ENCODE measurements at regions not wholly inside any gene's neighbourhood (a gene's known extent, or its start where the extent isn't known, plus 50 kb on each side); places are given as distances from the start of the nearest gene placed in this dataset.

DNA sequence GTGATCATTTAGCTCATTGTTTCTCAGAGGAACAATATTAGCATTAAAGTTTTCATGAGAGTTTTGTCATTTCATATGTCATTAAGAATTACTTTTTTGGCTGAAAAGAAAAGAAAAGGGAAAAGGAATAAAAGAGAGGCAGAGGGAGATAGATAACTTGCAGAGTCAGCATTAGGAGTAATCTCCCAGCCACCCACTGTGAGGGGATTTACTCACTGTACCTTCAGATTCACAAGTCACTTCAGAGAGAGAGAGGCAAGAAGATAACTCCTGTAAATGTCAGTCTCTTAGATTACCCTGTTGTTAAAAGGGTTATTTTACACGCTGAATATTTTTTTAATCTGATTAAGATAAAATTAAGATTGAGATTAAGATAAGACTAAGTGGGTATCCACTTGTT is 125.2 kb downstream of the POU4F1 start:
- no peaks in the 10 kb centered on the region for H3K9me2 ChIP-seq (replicated peaks; ENCODE audit: low read depth, low read length)
- no peak overlapping the region for H2AFZ ChIP-seq (ENCODE audit: low read length)
- H4K20me1 ChIP-seq (ENCODE audit: insufficient read depth, low read length, poor library complexity, severe bottlenecking) = no peaks in the 10 kb centered on the region
- no peaks in the 10 kb centered on the region for H3K27me3 ChIP-seq (ENCODE audit: insufficient read depth, low read length, poor library complexity, severe bottlenecking)
- H3K4me3 ChIP-seq (ENCODE audit: low read length, poor library complexity, severe bottlenecking) = no peak overlapping the region
- H3K9me3 ChIP-seq (ENCODE audit: insufficient read depth, low read depth, low read length) = no peaks in the 10 kb centered on the region
- H3K79me2 ChIP-seq (ENCODE audit: insufficient read depth, low read length) = no peaks in the 10 kb centered on the region
- H3K4me1 ChIP-seq (ENCODE audit: insufficient read depth, low read length, poor library complexity, severe bottlenecking) = no peaks in the 10 kb centered on the region
- H3F3A ChIP-seq (ENCODE audit: low read depth) = no peaks in the 10 kb centered on the region
- no peaks in the 10 kb centered on the region for H3K36me3 ChIP-seq (ENCODE audit: insufficient read depth, low read length)
- no peak for TF ChIP-seq EZH2phosphoT487 (IDR thresholded peaks at IDR 0.05; ENCODE audit: borderline replicate concordance)
- TF ChIP-seq, protein P1, sequence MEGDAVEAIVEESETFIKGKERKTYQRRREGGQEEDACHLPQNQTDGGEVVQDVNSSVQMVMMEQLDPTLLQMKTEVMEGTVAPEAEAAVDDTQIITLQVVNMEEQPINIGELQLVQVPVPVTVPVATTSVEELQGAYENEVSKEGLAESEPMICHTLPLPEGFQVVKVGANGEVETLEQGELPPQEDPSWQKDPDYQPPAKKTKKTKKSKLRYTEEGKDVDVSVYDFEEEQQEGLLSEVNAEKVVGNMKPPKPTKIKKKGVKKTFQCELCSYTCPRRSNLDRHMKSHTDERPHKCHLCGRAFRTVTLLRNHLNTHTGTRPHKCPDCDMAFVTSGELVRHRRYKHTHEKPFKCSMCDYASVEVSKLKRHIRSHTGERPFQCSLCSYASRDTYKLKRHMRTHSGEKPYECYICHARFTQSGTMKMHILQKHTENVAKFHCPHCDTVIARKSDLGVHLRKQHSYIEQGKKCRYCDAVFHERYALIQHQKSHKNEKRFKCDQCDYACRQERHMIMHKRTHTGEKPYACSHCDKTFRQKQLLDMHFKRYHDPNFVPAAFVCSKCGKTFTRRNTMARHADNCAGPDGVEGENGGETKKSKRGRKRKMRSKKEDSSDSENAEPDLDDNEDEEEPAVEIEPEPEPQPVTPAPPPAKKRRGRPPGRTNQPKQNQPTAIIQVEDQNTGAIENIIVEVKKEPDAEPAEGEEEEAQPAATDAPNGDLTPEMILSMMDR (conservative IDR thresholded peaks at IDR 0.05; ENCODE audit: low read length) = no peak
- no peak overlapping the region for H3K9ac ChIP-seq (ENCODE audit: low read depth, low read length, poor library complexity, severe bottlenecking)
- H3K4me2 ChIP-seq (ENCODE audit: low read depth, low read length, poor library complexity, severe bottlenecking) = no peak overlapping the region

DNA sequence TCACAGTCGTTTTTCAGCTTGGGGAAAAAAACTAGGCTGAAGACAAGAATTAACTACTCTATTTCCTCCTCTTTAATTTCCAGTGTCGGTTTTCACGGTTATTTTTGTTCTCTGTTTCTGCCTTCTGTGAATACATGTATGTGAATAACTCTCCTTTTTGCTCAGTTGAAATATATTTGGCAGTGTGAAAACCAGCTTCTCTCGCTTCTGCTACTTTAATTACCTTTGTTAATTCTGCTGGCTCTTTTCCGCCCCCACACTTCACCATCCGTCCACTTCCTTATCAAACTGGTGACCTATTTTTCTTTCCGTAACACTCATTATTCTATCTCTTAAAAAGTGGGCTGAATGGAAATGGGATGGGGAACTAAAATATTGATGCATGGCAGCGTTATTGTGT is 126.4 kb downstream of the POU4F1 start:
- Histone ChIP-seq H2AFZ (ENCODE audit: low read length) (no peak overlapping the region), H3K4me2 (ENCODE audit: low read depth, low read length, poor library complexity, severe bottlenecking) (no peak overlapping the region), H4K20me1 (ENCODE audit: insufficient read depth, low read length, poor library complexity, severe bottlenecking) (no peaks in the 10 kb centered on the region)

DNA sequence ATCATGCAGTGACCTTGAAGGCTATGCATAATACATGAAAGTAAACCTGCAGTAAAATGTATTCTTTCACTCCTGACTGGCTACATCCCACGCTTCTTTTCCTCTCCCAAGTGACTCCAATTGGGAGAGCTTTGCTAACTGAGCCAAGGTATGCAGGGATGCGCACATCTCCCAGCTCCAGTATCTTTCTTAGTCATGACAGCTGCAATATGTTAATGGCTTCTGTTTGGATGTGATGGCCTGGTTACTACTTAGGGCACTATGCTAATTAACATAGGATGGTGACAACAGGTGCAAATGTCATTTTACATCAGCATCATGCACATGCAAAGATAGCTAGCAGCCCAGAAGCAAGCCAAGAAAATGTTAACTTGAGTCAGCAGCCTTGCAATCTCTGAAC is 134.7 kb downstream of the POU4F1 start:
- Histone ChIP-seq H3K4me3 (ENCODE audit: low read length, poor library complexity, severe bottlenecking) (no peak overlapping the region), H3F3A (ENCODE audit: low read depth) (no peaks in the 10 kb centered on the region), H3K36me3 (ENCODE audit: insufficient read depth, low read length) (no peaks in the 10 kb centered on the region), H3K79me2 (ENCODE audit: insufficient read depth, low read length) (no peaks in the 10 kb centered on the region), H3K9me2 (replicated peaks; ENCODE audit: low read depth, low read length) (no peaks in the 10 kb centered on the region), H2AFZ (ENCODE audit: low read length) (no peak overlapping the region), H3K9ac (ENCODE audit: low read depth, low read length, poor library complexity, severe bottlenecking) (no peak overlapping the region), H3K4me2 (ENCODE audit: low read depth, low read length, poor library complexity, severe bottlenecking) (no peak overlapping the region), H3K27me3 (ENCODE audit: insufficient read depth, low read length, poor library complexity, severe bottlenecking) (no peaks in the 10 kb centered on the region), H3K4me1 (ENCODE audit: insufficient read depth, low read length, poor library complexity, severe bottlenecking) (peaks cover 4% of the 10 kb centered on the region), H4K20me1 (ENCODE audit: insufficient read depth, low read length, poor library complexity, severe bottlenecking) (no peaks in the 10 kb centered on the region), H3K9me3 (ENCODE audit: insufficient read depth, low read depth, low read length) (no peaks in the 10 kb centered on the region)
- TF ChIP-seq EZH2phosphoT487 (IDR thresholded peaks at IDR 0.05; ENCODE audit: borderline replicate concordance) = no peak
- TF ChIP-seq, protein P1 (conservative IDR thresholded peaks at IDR 0.05; ENCODE audit: low read length) = no peak

More for the DNA sequence above, 126.4 kb downstream of the POU4F1 start:
- Histone ChIP-seq H3K4me3 (ENCODE audit: low read length, poor library complexity, severe bottlenecking) (no peak overlapping the region), H3F3A (ENCODE audit: low read depth) (no peaks in the 10 kb centered on the region), H3K9me3 (ENCODE audit: insufficient read depth, low read depth, low read length) (no peaks in the 10 kb centered on the region), H3K36me3 (ENCODE audit: insufficient read depth, low read length) (no peaks in the 10 kb centered on the region), H3K79me2 (ENCODE audit: insufficient read depth, low read length) (no peaks in the 10 kb centered on the region), H3K27me3 (ENCODE audit: insufficient read depth, low read length, poor library complexity, severe bottlenecking) (no peaks in the 10 kb centered on the region), H3K4me1 (ENCODE audit: insufficient read depth, low read length, poor library complexity, severe bottlenecking) (peaks cover 4% of the 10 kb centered on the region), H3K9me2 (replicated peaks; ENCODE audit: low read depth, low read length) (no peaks in the 10 kb centered on the region), H3K9ac (ENCODE audit: low read depth, low read length, poor library complexity, severe bottlenecking) (no peak overlapping the region)
- TF ChIP-seq, protein P1 (conservative IDR thresholded peaks at IDR 0.05; ENCODE audit: low read length) = no peak
- TF ChIP-seq EZH2phosphoT487 (IDR thresholded peaks at IDR 0.05; ENCODE audit: borderline replicate concordance) = no peak

Measured in Loucy (cell line).